NT2/D1 (cell line): ENCODE measurements at regions not wholly inside any gene's neighbourhood (a gene's known extent, or its start where the extent isn't known, plus 50 kb on each side); places are given as distances from the start of the nearest gene placed in this dataset.

Source experiments
- SUZ12 ChIP-seq: IDR thresholded peaks from 2 replicates; pipeline ENCODE4 v1.6.1; 2011; ENCODE audit not compliant: insufficient read length, insufficient read depth; ENCODE audit errors: extremely low read depth
- ZNF274 ChIP-seq: IDR thresholded peaks from 2 replicates; pipeline ENCODE4 v1.6.1; 2011; ENCODE audit warnings: mild to moderate bottlenecking, low read depth, low read length

GRCh38 chr3:148082506-148083280 is 615.0 kb upstream of the AGTR1 start:
- TF ChIP-seq SUZ12: no peak
- no peak for TF ChIP-seq ZNF274
